GM18502 (cell line): ENCODE measurements at regions not wholly inside any gene's neighbourhood (a gene's known extent, or its start where the extent isn't known, plus 50 kb on each side); places are given as distances from the start of the nearest gene placed in this dataset.
"Not testable (repeated sequence)": the region's sequence is repeated elsewhere in the genome, so short reads cannot be mapped to it uniquely, and the experiment has no call there.

ENCODE experiments used
- ATAC-seq: cut with Tn5 transposase; IDR thresholded peaks from one replicate; pipeline ENCODE4 v1.9.1; 2021; ENCODE audit warnings: mild to moderate bottlenecking; ENCODE audit not compliant: unreplicated experiment, poor library complexity

DNA sequence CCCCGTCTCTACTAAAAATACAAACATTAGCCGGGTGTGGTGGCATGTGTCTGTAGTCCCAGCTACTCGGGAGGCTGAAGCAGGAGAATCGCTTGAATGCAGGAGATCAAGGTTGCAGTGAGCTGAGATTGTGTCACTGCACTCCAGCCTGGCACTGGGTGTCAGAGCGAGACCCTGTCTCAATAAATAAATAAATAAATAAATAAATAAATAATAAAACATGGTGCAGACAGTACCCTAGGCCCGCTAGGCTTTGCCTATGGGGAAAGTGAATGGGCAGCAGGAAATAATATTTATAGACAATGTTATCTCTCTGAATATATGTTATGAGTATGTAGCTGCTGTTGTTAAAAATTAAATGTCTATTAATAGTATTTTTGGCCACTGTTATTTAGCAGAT lies 130.4 kb downstream of the LARP7 start:
- no peak for ATAC-seq

DNA sequence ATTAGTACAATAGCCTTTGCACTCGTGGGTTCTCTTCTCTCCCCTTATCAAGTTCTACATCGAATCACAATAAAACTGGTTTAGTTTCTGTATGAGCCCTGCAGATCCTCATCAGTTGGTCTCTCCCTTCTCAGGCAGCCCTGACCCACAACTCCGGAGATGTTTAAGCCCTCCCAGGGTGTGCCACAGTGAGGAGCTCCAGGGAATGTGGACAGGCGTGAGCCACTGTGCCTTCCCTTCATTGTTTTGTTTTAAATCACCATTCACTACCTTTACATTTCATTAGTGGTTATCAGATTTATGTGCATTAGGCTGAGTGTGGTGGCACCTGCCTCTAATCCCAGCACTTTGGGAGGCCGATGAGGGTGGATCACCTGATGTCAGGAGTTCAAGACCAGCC lies 133.2 kb downstream of the LARP7 start:
- ATAC-seq, result no peak

DNA sequence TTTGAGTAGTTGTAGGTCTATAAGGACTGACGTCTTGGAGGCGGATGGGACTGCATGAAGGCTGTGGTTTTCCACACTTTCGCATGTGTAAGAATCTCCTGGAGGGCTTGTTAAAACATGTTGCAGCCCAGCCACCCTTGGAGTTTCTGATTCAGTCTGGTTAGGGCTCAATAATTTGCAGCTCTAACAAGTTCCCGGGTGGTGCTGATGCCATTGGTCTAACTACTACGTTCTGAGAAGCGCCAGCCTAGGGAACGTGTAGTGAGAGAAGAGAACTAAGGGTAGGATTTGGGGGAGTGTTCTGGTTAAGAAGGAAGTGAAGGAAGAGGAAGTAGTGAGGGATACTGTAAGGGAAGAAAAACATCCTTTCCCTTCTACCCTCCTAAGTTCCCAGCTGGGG lies 138.9 kb downstream of the LARP7 start:
- no peak for ATAC-seq

DNA sequence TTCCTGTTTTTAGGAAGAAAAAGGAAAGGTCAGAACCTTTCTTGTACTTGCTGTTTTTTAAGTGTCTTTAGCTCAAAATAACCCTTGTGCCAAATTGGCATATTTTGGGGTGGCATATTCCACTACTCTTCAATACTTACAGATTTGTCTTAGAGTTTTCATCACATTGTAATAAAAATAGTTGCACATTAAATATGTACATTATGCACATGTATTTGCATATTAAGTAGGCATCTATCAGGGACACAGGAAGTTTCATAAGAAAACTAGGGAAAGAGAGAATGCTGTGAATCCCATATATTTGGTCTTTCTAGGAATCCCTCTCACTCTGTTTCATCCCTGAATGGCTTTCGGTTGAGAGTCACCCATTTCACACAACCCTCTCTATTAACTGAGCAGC lies 139.6 kb downstream of the LARP7 start:
- no peak for ATAC-seq

DNA sequence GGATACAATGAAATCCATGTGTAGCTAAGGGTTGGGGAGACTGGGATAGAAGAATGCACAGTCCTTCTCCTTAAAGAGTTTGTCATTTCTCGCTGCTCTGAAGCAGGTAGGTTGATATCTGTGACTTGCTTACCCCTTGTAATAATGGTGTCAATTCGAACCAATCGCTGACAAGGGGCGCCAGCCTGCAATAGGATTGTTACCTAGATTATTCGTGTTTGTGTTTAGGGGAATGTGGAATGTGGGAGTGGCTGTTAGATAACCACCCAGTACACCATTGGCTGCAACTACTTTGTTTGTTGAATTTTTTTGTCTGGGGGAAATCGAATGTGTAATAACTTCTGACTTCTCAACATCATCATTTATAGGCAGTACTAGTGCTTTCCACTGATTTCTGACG lies 141.6 kb downstream of the LARP7 start:
- ATAC-seq, result no peak

DNA sequence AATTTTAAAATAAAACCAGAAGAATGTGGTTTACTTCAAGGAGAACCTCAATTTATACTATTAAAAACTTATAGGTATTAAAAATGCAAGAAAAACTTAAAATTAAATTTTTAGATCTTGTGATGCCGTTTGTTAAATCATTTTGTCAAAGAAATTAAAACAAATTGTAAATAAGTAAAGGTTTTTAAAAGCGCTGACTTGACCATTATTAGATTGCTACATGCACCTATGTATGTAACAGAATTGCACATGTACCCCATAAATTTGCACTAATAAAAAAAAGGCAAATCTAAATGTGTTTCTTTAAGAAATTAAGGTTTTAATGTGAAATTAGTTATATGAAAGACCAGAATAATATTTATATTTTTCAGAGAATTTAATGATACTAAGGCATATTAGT lies 156.1 kb downstream of the LARP7 start:
- ATAC-seq, result no peak

DNA sequence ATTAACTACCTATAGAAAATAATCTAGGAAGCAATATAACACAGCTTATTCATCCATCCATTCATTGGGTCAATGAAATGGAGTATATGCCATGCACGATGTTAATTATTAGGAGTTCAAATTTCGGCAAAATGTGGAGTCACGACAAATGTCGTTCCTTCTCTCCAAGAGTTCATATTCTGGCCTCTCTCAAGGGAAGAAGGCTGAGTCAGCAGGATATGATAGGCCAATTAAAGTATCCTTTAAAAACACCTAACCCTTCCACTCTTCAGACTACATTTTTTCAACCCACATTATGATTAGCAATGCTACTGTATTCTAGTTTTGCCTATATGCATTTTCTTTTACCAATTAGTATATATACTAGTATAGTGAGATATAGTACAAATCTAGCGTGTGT lies 163.1 kb downstream of the LARP7 start:
- no peak for ATAC-seq

DNA sequence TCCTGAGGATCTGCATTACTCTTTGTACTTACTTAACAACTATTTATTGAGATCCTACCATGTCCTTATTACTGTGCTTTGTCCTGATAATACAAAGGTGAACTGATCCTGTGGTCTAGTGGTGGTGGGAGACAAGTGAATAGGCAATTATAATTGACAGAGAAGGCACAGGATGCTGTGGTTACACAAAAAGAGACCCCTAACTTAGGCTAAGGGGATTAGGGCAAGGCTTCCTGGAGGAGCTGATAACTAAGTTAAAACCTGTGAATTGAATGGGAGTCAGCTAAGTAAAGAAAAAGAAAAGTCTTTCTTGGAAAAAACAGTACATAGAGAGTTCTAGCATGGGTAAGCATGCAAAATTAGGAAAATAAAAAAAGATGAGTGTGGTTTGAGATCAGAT lies 164.4 kb downstream of the LARP7 start:
- ATAC-seq, result no peak

DNA sequence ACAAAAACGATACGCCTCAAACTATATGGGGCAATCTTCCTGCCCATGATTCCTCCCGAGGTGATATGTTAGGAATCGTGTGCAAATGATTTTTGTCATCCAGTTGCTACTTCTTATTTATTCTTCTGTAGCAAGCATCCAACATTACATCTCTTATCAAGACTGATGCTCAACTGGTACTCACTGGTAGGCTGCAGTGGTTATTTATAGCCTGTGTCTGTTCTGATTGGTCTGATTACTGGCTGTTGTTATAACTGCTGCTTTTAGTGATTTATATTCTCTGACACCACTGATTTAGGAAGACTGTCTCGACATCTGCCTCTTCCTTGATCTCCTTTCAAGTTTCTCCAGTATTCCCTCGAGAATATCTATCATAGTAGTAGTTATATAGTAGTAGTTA lies 165.8 kb downstream of the LARP7 start:
- ATAC-seq, result no peak

DNA sequence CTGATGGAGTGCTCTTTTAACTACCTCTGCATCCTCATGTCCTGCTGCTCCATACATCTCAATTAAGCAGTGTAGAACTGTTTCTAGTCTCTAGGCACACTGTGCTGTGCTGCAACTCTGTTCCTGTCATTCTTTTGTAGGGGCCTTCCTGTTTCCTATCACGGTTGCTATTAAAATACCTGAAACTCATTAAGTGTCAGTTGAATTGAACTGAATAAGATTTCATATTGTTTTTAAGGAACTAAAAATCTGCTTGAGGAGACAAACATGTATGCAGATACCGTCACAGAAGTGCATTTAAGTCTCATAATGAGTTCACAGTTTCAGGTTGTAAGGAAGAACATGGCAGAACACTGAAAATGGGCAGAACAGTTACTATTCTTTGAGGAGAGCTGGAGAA lies 170.1 kb downstream of the LARP7 start:
- ATAC-seq, result peak; percentile 94

DNA sequence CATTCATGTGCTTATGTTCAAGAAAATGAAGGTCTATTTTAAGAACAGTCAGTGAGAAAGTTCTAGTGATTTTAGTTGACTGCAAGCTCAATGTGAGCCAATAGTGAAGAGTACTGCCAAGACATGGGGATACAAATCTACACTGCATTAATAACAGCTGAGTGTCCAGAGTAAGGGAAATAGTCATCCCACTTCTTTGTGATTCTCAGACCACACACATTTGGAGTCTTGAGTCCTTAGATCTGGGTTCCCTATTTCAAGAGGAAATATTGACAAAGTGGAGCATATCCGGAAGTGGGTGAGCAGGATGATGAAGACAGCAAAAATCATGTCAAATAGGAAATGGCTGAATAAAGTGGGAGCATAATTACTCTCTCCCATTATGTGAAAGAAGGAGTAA lies 171.1 kb downstream of the LARP7 start:
- no peak for ATAC-seq

DNA sequence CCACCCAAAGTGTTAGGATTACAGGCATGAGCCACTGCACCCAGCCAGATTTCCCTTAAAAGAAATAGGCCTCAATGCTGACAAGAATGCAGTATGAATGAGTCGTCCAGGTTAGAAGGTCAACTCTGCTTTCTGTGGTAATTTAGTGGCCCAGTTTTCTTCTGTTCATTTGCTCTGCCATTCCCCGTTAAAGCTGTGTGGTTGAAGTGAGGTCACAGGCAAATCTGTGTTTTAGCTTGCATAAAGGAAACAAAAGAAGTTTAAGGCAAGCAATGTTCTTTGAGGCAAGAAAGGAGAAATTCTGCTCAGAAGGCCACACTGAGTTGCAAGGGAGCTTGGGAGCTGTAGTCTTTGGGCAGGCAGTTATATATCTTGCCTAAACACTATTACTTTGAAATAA lies 176.8 kb downstream of the LARP7 start:
- peak; percentile 33 for ATAC-seq

DNA sequence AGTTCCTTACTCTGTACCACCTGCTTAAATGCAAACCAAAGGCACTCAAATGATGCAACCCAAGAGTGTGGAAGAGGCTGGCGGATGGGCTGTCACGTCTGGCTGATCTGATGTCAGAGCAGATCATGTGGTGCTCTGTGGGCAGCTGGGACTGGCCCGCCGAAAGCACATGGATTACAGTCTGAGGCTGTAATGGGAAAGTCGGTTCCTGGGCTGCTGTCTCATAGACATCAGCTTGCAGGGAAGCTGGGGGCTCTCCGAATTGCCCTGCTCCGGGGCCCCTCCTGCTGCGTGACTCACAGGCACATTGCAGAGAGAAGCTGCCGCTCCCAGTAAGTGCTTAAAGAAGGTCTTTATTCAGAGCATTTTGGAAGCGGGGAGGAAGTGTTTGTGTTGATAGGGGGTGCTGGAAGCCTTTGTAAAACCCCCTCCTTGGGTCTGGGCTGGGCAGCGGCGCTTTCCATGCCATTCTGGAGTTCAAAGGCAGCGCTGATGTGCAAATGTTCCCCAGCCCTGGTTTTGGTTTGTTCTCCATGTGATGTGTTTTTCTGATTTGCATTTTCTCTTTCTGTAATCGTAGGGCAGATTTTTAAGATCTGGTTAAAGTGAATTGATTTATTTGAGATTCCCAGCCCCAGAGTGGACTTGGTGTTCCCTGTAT lies 181.1 kb downstream of the LARP7 start:
- ATAC-seq, result peak; percentile 96

DNA sequence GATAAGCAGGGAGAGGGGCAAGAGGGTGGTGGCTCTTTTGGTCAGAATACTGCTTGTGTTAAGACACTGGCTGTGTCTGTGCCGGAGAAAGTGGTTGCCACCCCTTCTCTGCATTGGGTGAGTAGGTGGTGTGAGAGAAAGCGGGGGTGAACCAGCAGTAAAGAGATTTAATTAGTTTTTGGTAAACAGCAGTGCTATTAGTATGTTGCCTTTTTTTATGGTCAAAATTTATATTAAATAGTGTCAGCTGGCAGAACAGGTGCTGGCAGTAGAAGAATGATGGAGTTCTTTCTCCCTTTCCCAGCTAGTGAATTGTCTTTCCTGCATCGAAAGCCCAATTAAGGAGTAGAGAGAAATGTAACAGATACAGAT lies 181.6 kb downstream of the LARP7 start:
- peak; percentile 28 for ATAC-seq

DNA sequence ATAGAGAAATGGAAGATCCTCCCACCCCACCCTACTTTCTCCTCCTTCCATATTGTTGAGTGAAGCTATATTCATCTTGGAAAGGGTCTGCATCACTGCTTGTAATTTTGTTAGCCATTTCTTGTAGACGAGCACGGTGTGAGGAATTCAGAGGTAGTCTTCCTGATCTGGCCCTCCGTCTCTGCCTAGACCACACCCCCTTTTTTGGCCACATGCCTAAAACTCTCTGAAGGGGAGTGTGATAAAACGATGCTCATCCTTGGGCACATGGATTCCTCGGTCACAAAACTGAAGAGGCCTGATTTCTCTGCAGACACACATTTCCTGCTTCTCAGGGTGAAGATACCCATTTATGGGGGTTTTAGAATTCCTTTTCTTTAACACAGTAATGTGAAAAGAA lies 182.8 kb downstream of the LARP7 start:
- no peak for ATAC-seq

DNA sequence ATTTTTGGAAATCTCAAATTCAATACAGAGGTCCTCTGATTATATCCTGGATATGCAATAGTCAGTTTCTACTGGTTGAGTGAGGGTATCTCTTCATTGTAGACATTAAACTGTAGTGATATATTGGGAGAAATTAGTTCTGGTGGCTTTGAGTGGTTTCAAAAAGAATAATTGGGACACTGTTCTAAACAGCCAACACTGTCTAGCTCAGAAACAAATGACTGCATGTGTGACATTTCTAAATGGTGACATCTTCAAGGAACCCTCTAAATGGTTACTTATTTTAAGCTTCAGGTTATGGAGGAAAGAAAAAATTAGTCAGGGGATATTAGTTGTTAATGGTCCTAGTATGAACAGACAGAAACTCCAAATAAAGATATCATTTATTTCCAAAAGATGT lies 186.2 kb downstream of the LARP7 start:
- ATAC-seq, result no peak

DNA sequence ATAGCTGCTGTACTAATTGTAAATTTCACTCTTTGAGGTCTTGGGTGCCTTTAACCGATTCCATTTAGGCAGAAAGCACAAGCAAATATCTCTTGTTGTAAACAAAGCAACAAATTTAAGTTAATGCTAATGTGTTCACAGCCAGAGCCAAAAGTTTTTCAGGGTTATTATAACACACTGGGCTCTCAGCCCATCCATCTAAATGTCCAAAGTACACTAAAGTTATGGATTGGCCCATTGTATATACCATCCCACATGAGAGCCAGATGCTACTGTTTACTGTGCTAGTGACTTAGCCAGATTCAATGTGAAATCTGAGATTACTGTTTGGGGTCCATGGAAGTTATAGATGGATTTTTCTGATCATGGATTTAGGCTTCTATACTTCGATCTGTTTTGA lies 186.7 kb downstream of the LARP7 start:
- ATAC-seq, result no peak

DNA sequence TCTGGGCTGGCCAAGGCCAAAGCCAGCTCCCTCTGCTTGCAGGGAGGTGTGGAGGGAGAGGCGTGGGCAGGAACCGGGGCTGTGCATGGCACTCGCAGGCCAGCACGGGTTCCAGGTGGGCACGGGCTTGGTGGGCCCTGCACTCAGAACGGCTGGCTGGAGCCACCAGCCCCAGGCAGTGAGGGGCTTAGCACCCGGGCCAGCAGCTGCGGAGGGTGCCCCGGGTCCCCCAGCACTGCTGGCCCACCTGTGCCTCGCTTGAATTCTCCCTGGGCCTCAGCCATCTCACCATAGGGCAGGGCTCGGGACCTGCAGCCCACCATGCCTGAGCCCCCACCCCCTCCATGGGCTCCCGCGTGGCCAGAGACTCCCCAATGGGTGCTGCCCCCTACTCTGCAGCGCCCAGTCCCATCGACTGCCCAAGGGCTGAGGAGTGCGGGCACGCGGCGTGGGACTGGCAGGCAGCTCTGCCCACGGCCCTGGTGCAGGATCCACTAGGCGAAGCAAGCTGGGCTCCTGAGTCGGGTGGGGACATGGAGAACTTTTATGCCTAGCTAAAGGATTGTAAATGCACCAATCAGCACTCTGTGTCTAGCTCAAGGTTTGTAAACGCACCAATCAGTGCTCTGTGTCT lies 193.9 kb downstream of the LARP7 start:
- ATAC-seq, result no peak

DNA sequence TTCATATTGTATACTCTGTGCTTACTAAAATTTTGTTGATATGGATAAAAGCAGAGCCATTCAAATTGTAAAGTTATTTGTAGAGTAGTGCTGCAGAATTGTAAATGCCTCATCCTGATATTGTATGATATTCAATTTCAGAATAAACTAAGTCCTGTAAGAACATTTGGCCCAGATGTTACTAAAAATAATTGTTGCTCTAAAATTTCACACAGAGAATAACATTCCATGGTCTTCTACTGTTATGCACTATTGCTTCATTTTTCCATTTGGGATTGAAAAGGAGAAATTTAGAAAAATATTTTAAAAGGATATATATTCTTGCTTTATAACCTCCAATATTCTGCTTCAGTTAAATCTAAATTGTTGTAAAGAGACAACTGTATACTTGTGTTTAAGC lies 195.6 kb downstream of the LARP7 start:
- no peak for ATAC-seq

DNA sequence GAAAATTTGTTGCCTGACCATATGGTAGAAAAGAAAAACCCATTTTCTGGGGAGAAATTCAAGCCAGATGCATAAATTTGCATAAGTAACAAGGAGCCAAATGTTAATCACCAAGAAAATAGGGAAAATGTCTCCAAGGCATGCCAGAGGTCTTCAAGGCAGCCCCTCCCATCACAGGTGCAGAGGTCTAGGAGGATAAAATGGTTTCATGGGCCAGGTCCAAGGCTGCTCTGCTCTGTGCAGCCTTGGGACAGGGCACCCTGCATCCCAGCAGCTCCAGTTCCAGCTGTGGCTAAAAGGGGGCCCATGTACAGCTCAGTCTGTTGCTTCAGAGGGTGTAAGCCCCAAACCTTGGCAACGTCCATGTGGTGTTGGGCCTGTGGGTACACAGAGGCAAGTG lies 200.0 kb downstream of the LARP7 start:
- no peak for ATAC-seq

DNA sequence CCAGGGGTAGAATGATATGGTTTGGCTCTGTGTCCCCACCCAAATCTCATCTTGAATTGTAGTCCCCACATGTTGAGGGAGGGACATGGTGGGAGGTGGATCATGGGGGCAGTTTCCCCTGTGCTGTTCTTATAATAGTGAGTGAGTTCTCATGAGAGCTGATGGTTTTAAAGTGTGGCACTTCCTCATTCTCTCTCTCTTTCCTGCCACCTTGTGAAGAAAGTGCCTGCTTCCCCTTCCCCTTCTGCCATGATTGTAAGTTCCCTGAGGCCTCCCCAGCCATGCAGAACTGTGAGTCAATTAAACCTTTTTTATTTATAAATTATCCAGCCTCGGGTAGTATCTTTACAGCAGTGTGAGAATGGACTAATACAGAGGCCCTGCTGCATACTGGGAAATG lies 201.1 kb downstream of the LARP7 start:
- ATAC-seq, result not testable (repeated sequence)

DNA sequence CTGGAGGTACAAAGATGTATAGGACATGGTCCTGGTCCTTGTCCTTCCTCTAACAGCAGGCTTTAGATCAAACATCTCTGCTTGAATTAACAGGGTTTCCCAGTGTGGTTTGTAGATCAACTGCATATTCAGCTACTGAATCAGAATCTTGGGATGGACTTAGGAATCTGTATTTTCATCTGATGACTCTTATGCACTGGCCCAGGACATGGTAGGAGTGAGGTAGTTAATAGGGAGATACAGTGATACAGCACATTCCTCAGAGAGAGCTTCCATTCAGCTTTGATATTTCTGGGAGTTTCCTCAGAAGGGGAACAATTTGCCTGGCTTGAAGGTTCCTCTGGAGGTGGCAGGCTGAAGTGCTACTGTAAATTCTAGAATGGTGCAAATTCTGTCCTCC lies 203.1 kb downstream of the LARP7 start:
- no peak for ATAC-seq

DNA sequence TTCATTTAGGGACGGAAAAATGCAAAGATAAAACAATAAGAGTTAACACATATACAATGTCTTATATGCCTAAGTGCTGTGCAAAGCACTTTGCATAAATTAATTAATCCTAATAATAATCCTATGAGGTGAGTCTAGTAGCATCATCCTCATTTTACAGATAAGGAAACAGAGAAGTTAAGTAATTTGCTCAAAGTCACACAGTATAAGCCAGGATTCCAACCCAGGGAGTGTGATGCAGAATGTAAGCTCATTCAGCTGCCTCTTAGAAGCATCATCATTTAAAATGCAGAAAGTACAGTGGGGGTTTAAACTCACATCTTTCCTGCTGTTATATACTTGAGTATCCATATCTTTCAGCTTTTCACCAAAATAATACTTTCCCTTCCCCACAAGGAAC lies 203.7 kb downstream of the LARP7 start:
- ATAC-seq, result no peak
